Gastrocnemius medialis (tissue), 4 donors: ENCODE measurements at regions not wholly inside any gene's neighbourhood (a gene's known extent, or its start where the extent isn't known, plus 50 kb on each side); places are given as distances from the start of the nearest gene placed in this dataset.

Experiments used
- ATAC-seq, 2 donors: fragments of 150-250 bp; one replicate each; pipeline ENCODE4 v1.9.1; 2016
- DNase-seq, 2 donors: peaks; one replicate each; pipeline ENCODE4 v3.0.0-alpha.2; 2019
- H3K27ac ChIP-seq, 4 donors: fragments of 200-600 bp; sonication (generic); 1 replicate in 1 of 4; 2 replicates in 3 of 4; pipeline ENCODE4 v1.5.1; 2016 to 2018; ENCODE audit warnings: mild to moderate bottlenecking in 2 of 4, moderate library complexity in 1 of 4
- H3K27me3 ChIP-seq, 3 donors: fragments of 200-600 bp; sonication (generic) in 2 of 3; 1 replicate in 1 of 3; 2 replicates in 2 of 3; pipeline versions ENCODE4 v1.5.1 to v1.6.0; 2016 to 2019; ENCODE audit warnings: mild to moderate bottlenecking in 1 of 3, moderate library complexity in 1 of 3
- H3K36me3 ChIP-seq, 2 donors: fragments of 200-600 bp; sonication (generic) in 1 of 2; one replicate each; pipeline ENCODE4 v1.5.1; 2017 to 2018
- H3K4me1 ChIP-seq, 2 donors: fragments of 200-600 bp; sonication (generic) in 1 of 2; one replicate each; pipeline ENCODE4 v1.5.1; 2016 to 2017; ENCODE audit warnings: mild to moderate bottlenecking in 2 of 2
- H3K4me3 ChIP-seq, 4 donors: fragments of 200-600 bp; sonication (generic) in 3 of 4; 1 replicate in 1 of 4; 2 replicates in 3 of 4; pipeline ENCODE4 v1.5.1; 2016 to 2019; ENCODE audit warnings: mild to moderate bottlenecking in 2 of 4
- H3K9me3 ChIP-seq, 3 donors: fragments of 200-600 bp; sonication (generic) in 2 of 3; 1 replicate in 1 of 3; 2 replicates in 2 of 3; pipeline ENCODE4 v1.5.1; 2016 to 2019
- CTCF ChIP-seq, 5 experiments: fragments of 450-650 bp in 3 of 5; fragments of 200-600 bp in 2 of 5; sonication (generic) in 2 of 5; IDR thresholded peaks in 4 of 5; conservative IDR thresholded peaks in 1 of 5; 1 replicate in 4 of 5; 2 replicates in 1 of 5; pipeline ENCODE4 v1.5.1; 2016 to 2019; ENCODE audit warnings: antibody characterized with exemption in 5 of 5, mild to moderate bottlenecking in 3 of 5, moderate library complexity in 3 of 5
- POLR2A ChIP-seq, 2 donors: fragments of 450-650 bp; IDR thresholded peaks; one replicate each; pipeline ENCODE4 v1.6.1; 2017; ENCODE audit warnings: antibody characterized with exemption in 2 of 2, mild to moderate bottlenecking in 2 of 2, moderate library complexity in 2 of 2
- in situ Hi-C, 4 donors: fragments of 200-750 bp; cut with MboI; loops; one replicate each; pipeline versions ENCODE4 v1.15.0 to v1.8.0; 2017; ENCODE audit warnings: low sequenced_read_pairs in 4 of 4
- intact Hi-C: fragments of 100-400 bp; cut with DNase I; formaldehyde crosslinking; loops from one replicate; pipeline ENCODE4 v1.15.1; 2023; ENCODE audit warnings: low total_unique reads

- H3K27ac ChIP-seq, result no peak overlapping the region
Measured at GRCh38 chr3:31275038-31275572, 257.6 kb upstream of the STT3B start.

GRCh38 chr3:31275583-31275982 is 257.1 kb upstream of the STT3B start:
- H3K27ac ChIP-seq, result no peak overlapping the region

More at GRCh38 chr3:31275038-31275572, 257.6 kb upstream of the STT3B start:
- intact Hi-C loops (no loop called here), in situ Hi-C loops (no loop called here)
- H3K4me3 ChIP-seq, result no peak overlapping the region
- H3K4me1 ChIP-seq, result no peaks in the 10 kb centered on the region
- TF ChIP-seq POLR2A (IDR thresholded peaks at IDR 0.05), result no peak
- no peaks in the 10 kb centered on the region for H3K36me3 ChIP-seq
- ATAC-seq, result no peak
- H3K27me3 ChIP-seq, result no peaks in the 10 kb centered on the region
- no peak for DNase-seq
- no peaks in the 10 kb centered on the region for H3K9me3 ChIP-seq

GRCh38 chr3:31277582-31277981 is 255.1 kb upstream of the STT3B start:
- no peaks in the 10 kb centered on the region for H3K9me3 ChIP-seq
- ATAC-seq, result no peak
- H3K27ac ChIP-seq, result no peak overlapping the region
- H3K4me1 ChIP-seq, result no peaks in the 10 kb centered on the region
- no peaks in the 10 kb centered on the region for H3K36me3 ChIP-seq
- in situ Hi-C loops (no loop called here), intact Hi-C loops (no loop called here)
- DNase-seq, result no peak
- H3K27me3 ChIP-seq, result no peaks in the 10 kb centered on the region
- no peak for TF ChIP-seq CTCF (IDR thresholded peaks at IDR 0.05 in 4 of 5, conservative IDR thresholded peaks at IDR 0.05 in 1 of 5)
- no peak for TF ChIP-seq POLR2A (IDR thresholded peaks at IDR 0.05)
- no peak overlapping the region for H3K4me3 ChIP-seq

More at GRCh38 chr3:31275583-31275982, 257.1 kb upstream of the STT3B start:
- in situ Hi-C loops (no loop called here), intact Hi-C loops (no loop called here)
- H3K36me3 ChIP-seq, result no peaks in the 10 kb centered on the region
- no peak for DNase-seq
- no peak overlapping the region for H3K4me3 ChIP-seq
- no peaks in the 10 kb centered on the region for H3K9me3 ChIP-seq
- H3K27me3 ChIP-seq, result no peaks in the 10 kb centered on the region
- no peak for ATAC-seq
- no peak for TF ChIP-seq POLR2A (IDR thresholded peaks at IDR 0.05)
- no peak for TF ChIP-seq CTCF (IDR thresholded peaks at IDR 0.05 in 4 of 5, conservative IDR thresholded peaks at IDR 0.05 in 1 of 5)
- no peaks in the 10 kb centered on the region for H3K4me1 ChIP-seq

GRCh38 chr3:31278532-31278931 is 254.2 kb upstream of the STT3B start:
- ATAC-seq (no peak), DNase-seq (no peak)
- no peaks in the 10 kb centered on the region for H3K9me3 ChIP-seq
- H3K4me1 ChIP-seq, result no peaks in the 10 kb centered on the region
- TF ChIP-seq CTCF (IDR thresholded peaks at IDR 0.05 in 4 of 5, conservative IDR thresholded peaks at IDR 0.05 in 1 of 5) (no peak), POLR2A (IDR thresholded peaks at IDR 0.05) (no peak)
- no peak overlapping the region for H3K27ac ChIP-seq
- no peak overlapping the region for H3K4me3 ChIP-seq
- H3K27me3 ChIP-seq, result no peaks in the 10 kb centered on the region
- no peaks in the 10 kb centered on the region for H3K36me3 ChIP-seq
- in situ Hi-C loops, result no loop called here
- intact Hi-C loops, result no loop called here

GRCh38 chr3:31284776-31285175 is 247.9 kb upstream of the STT3B start:
- TF ChIP-seq CTCF (IDR thresholded peaks at IDR 0.05 in 4 of 5, conservative IDR thresholded peaks at IDR 0.05 in 1 of 5), result no peak
- TF ChIP-seq POLR2A (IDR thresholded peaks at IDR 0.05), result no peak
- Histone ChIP-seq H3K27ac (no peak overlapping the region), H3K36me3 (no peaks in the 10 kb centered on the region), H3K27me3 (no peaks in the 10 kb centered on the region), H3K4me1 (no peaks in the 10 kb centered on the region), H3K4me3 (no peak overlapping the region), H3K9me3 (no peaks in the 10 kb centered on the region)
- in situ Hi-C loops, result no loop called here
- DNase-seq (no peak), ATAC-seq (no peak)
- intact Hi-C loops, result no loop called here
